ENCODE measurements at regions not wholly inside any gene's neighbourhood (a gene's known extent, or its start where the extent isn't known, plus 50 kb on each side); places are given as distances from the start of the nearest gene placed in this dataset.

- TF ChIP-seq GATA3 (IDR thresholded peaks at IDR 0.05; ENCODE audit: low read depth, low read length): no peak
- TF ChIP-seq GATA2 (IDR thresholded peaks at IDR 0.05; ENCODE audit: low read depth, low read length): no peak
Measured at GRCh38 chr6:156058356-156058755, 602.7 kb upstream of the NOX3 start.
